Lung (tissue), 11 donors: ENCODE measurements at regions not wholly inside any gene's neighbourhood (a gene's known extent, or its start where the extent isn't known, plus 50 kb on each side); places are given as distances from the start of the nearest gene placed in this dataset.

Source experiments
- ATAC-seq: fragments of 200-7000 bp; cut with Tn5 transposase; one replicate; pipeline ENCODE4 v1.9.1; 2020; ENCODE audit warnings: moderate number of reproducible peaks; ENCODE audit not compliant: insufficient read depth, low FRiP score
- DNase-seq, 3 donors: peaks; one replicate each; pipeline ENCODE4 v3.0.0-alpha.2; 2013 to 2017
- H3K27ac ChIP-seq, 2 donors: one replicate each; pipeline ENCODE4 v1.5.1; 2013; ENCODE audit warnings: mild to moderate bottlenecking in 2 of 2, moderate library complexity in 2 of 2, control low read depth in 1 of 2, inconsistent platforms in 1 of 2, low read depth in 1 of 2, low read length in 1 of 2
- H3K27me3 ChIP-seq, 3 donors: one replicate each; pipeline ENCODE4 v1.5.1; 2013; ENCODE audit warnings: low read length in 2 of 3; ENCODE audit not compliant: control insufficient read depth in 3 of 3, insufficient read depth in 3 of 3
- H3K36me3 ChIP-seq, 4 donors: one replicate each; pipeline ENCODE4 v1.5.1; 2013; ENCODE audit warnings: low read length in 4 of 4, mild to moderate bottlenecking in 1 of 4, moderate library complexity in 1 of 4; ENCODE audit not compliant: control insufficient read depth in 4 of 4, insufficient read depth in 4 of 4
- H3K4me1 ChIP-seq, 5 donors: one replicate each; pipeline ENCODE4 v1.5.1; 2013; ENCODE audit warnings: low read length in 5 of 5, mild to moderate bottlenecking in 2 of 5, moderate library complexity in 1 of 5; ENCODE audit not compliant: control insufficient read depth in 5 of 5, insufficient read depth in 5 of 5
- H3K4me3 ChIP-seq: one replicate; pipeline ENCODE4 v1.5.1; 2013; ENCODE audit warnings: mild to moderate bottlenecking, control low read depth, moderate library complexity
- H3K9ac ChIP-seq, 2 donors: one replicate each; pipeline ENCODE4 v1.5.1; 2013; ENCODE audit warnings: low read length in 2 of 2, control low read depth in 1 of 2; ENCODE audit not compliant: insufficient read depth in 1 of 2
- H3K9me3 ChIP-seq, 4 donors: one replicate each; pipeline ENCODE4 v1.5.1; 2013; ENCODE audit warnings: low read length in 3 of 4, mild to moderate bottlenecking in 1 of 4, moderate library complexity in 1 of 4; ENCODE audit not compliant: control insufficient read depth in 4 of 4, insufficient read depth in 3 of 4
- CTCF ChIP-seq: IDR thresholded peaks from 2 replicates; pipeline ENCODE4 v1.5.1; 2012; ENCODE audit warnings: mild to moderate bottlenecking; ENCODE audit errors: control extremely low read depth, extremely low read depth
- WGBS, 2 donors: extraction: QIAGEN DNeasy Blood & Tissue Kit; methylation state at CpG; one replicate each; pipeline ENCODE4 v1.1.7; 2013; 5-methylcytosine and 5-hydroxymethylcytosine counted together
- donor health status: control.
- donor health status: control.
- donor health status: Bipolar disorder and iron deficiency.
- donor health status: healthy.
- donor health status: DM: yes; HTN: yes; CAD: no.

DNA sequence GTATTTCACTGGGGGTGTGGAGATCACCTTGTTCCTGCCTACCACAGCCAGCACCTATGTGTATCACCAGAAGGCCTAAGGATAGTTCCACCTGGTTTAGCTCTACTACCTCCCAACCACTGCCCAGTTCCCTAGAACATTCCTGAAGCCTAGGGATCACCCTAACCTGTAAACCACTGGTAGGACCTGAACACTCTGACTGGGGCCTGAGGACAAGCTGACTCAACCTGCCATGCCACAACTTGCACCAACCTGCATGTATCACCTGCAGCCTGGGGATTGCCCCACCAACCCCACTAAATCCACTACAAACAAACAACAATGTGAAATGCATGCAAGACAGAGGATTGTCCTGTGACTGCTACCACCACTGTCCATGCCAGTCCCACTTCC lies 128.1 kb downstream of the KIF2B start:
- Histone ChIP-seq H3K27ac (no peak overlapping the region), H3K9me3 (peaks cover 0 to 15% (median 7%) of the 10 kb centered on the region in 4 donors), H3K4me1 (no peaks in the 10 kb centered on the region), H3K9ac (no peak overlapping the region), H3K36me3 (no peaks in the 10 kb centered on the region), H3K4me3 (no peak overlapping the region), H3K27me3 (no peaks in the 10 kb centered on the region)
- DNase-seq (no peak), ATAC-seq (no peak)
- no peak for TF ChIP-seq CTCF

GRCh38 chr17:53971361-53971760 lies 148.6 kb downstream of the KIF2B start:
- H3K36me3 ChIP-seq: no peaks in the 10 kb centered on the region
- H3K27me3 ChIP-seq: no peaks in the 10 kb centered on the region
- TF ChIP-seq CTCF: no peak
- DNase-seq (no peak), ATAC-seq (no peak)
- no peaks in the 10 kb centered on the region for H3K4me1 ChIP-seq
- H3K4me3 ChIP-seq: no peak overlapping the region
- no peak overlapping the region for H3K27ac ChIP-seq
- H3K9me3 ChIP-seq: no peaks in the 10 kb centered on the region
- H3K9ac ChIP-seq: no peak overlapping the region
- WGBS, 2 donors: 17 to 35% methylated on average over 1 of the region's 1 CpG

DNA sequence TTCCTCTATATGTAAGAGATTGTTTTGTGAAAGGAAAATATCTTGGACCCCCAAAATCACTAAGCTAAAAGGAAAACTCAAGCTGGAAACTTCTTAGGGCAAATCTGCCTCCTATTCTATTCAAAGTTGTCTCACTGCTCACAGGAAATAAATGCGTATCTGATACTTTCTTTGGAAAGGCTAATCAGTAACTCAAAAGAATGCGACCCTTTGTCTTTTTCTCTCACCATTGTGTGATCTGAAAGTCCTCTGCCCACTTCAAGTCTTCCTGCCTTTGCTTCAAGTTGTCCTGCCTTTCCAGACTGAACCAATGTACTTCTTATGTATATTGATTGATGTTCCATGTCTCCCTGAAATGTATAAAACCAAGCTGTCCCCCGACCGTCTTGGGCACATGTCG lies 157.3 kb downstream of the KIF2B start:
- H3K27ac ChIP-seq: no peak overlapping the region
- no peaks in the 10 kb centered on the region for H3K27me3 ChIP-seq
- H3K36me3 ChIP-seq: no peaks in the 10 kb centered on the region
- ATAC-seq (no peak), DNase-seq (no peak)
- no peaks in the 10 kb centered on the region for H3K4me1 ChIP-seq
- H3K9ac ChIP-seq: no peak overlapping the region
- no peak overlapping the region for H3K4me3 ChIP-seq
- TF ChIP-seq CTCF: no peak
- 57 to 71% methylated on average over 5 of the region's 5 CpGs for WGBS, 2 donors
- H3K9me3 ChIP-seq: peaks cover 0 to 3% (median 0%) of the 10 kb centered on the region in 4 donors

DNA sequence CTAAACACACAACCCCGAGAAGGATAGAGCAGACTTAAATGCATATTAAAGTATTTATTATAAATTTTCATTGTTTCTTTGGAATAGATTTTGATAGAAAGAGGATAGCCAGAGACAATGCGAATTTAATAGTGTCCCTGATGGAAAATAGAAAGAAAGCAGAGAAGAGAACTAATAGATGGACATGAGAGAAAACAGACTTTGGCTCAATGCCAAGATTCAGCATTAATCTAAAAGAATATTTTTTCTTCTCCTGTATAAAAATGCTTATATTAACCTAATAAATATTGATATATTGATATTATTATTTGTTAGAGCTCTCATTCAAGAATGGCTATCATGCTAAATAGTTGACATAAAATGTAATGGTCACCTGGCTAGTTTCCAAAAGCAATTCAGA lies 173.4 kb downstream of the KIF2B start:
- DNase-seq: peak in 1 of 3 donors; percentile 4
- Histone ChIP-seq H3K36me3 (no peaks in the 10 kb centered on the region), H3K27ac (no peak overlapping the region), H3K9ac (no peak overlapping the region), H3K4me3 (no peak overlapping the region), H3K9me3 (no peaks in the 10 kb centered on the region), H3K27me3 (no peaks in the 10 kb centered on the region), H3K4me1 (peaks cover 0 to 1% (median 0%) of the 10 kb centered on the region in 5 donors)
- no peak for TF ChIP-seq CTCF
- ATAC-seq: no peak
- WGBS, 2 donors: 80 to 87% methylated on average over 2 of the region's 2 CpGs
